ENCODE measurements at regions not wholly inside any gene's neighbourhood (a gene's known extent, or its start where the extent isn't known, plus 50 kb on each side); places are given as distances from the start of the nearest gene placed in this dataset.

DNA sequence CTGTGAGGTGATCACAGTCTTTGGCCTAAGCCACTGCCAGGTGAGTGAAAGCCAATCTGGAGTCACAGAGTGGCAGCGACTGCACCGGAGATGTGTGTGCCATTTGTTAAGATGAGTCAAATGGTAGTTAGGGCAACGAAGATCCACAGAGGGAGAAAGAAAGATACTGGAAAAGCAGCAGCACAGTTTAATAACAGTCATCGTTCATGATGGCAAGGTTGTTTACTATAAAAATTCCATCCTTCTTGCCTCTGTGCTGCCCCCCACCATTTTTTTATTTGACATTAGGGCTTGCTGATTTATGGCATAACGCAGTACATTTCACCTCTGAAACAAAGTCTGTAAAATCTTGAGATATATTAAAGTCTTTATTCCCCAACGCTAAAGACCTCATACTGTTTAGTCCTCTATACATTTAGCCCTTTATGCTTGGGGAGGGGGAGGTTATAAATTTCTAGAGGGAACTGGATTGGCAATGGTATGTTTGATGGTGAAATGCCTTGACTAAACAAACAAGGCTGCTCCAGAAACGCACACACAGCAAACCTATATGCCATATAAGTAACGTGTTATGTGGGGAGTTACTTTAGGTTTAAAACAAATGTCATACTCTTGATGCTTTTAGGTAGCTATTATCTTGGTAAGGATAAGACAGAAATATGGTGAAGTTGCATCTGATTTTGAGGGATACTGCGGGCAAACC, 55.8 kb upstream of the ABL1 start:
- TF ChIP-seq BHLHE40 (IDR thresholded peaks at IDR 0.05; ENCODE audit: borderline replicate concordance) = no peak
- TF ChIP-seq CTBP1 (IDR thresholded peaks at IDR 0.05; ENCODE audit: borderline replicate concordance) = peak; percentile 89
- no peak for TF ChIP-seq LEF1 (IDR thresholded peaks at IDR 0.05; ENCODE audit: borderline replicate concordance)
- TF ChIP-seq, protein P1, sequence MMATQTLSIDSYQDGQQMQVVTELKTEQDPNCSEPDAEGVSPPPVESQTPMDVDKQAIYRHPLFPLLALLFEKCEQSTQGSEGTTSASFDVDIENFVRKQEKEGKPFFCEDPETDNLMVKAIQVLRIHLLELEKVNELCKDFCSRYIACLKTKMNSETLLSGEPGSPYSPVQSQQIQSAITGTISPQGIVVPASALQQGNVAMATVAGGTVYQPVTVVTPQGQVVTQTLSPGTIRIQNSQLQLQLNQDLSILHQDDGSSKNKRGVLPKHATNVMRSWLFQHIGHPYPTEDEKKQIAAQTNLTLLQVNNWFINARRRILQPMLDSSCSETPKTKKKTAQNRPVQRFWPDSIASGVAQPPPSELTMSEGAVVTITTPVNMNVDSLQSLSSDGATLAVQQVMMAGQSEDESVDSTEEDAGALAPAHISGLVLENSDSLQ (IDR thresholded peaks at IDR 0.05) = peak; percentile 94
- no peak for TF ChIP-seq FOXM1 (IDR thresholded peaks at IDR 0.05; ENCODE audit: borderline replicate concordance)
- TF ChIP-seq ELF4 (IDR thresholded peaks at IDR 0.05) = no peak

Data from HEK293T (cell line).